ENCODE measurements at regions not wholly inside any gene's neighbourhood (a gene's known extent, or its start where the extent isn't known, plus 50 kb on each side); places are given as distances from the start of the nearest gene placed in this dataset.

DNA sequence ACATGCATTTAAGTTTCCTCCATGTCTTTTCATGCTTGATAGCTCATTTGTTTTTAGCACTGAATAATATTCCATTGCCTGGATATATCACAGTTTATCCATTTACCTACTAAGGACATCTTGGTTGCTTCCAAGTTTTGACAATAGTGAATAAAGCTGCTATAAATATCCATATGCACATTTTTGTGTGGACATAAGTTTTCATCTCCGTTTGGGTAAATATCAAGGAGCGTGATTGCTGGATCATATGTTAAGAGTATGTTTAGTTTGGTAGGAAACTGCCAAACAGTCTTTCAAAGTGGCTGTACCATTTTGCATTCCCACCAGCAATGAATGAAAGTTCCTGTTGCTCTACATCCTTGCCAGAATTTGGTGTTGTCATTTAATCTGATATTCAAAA, 172.5 kb downstream of the DHX15 start:
- TF ChIP-seq JUNB (IDR thresholded peaks at IDR 0.05) (no peak), ZC3H11A (IDR thresholded peaks at IDR 0.05) (no peak), NFE2L2 (conservative IDR thresholded peaks at IDR 0.05; ENCODE audit: low read length) (no peak), FOSL2 (IDR thresholded peaks at IDR 0.05) (no peak), FOSL2 (CRISPR knock-in tag; IDR thresholded peaks at IDR 0.05) (no peak), CHD2 (IDR thresholded peaks at IDR 0.05; ENCODE audit: low read length, partially characterized antibody) (no peak), RFX5 (IDR thresholded peaks at IDR 0.05) (no peak), SREBF2 (IDR thresholded peaks at IDR 0.05) (no peak), POLR2AphosphoS2 (conservative IDR thresholded peaks at IDR 0.05; ENCODE audit: low read length) (no peak), FOSB (CRISPR knock-in tag; IDR thresholded peaks at IDR 0.05) (no peak)
- TF ChIP-seq, protein P1, sequence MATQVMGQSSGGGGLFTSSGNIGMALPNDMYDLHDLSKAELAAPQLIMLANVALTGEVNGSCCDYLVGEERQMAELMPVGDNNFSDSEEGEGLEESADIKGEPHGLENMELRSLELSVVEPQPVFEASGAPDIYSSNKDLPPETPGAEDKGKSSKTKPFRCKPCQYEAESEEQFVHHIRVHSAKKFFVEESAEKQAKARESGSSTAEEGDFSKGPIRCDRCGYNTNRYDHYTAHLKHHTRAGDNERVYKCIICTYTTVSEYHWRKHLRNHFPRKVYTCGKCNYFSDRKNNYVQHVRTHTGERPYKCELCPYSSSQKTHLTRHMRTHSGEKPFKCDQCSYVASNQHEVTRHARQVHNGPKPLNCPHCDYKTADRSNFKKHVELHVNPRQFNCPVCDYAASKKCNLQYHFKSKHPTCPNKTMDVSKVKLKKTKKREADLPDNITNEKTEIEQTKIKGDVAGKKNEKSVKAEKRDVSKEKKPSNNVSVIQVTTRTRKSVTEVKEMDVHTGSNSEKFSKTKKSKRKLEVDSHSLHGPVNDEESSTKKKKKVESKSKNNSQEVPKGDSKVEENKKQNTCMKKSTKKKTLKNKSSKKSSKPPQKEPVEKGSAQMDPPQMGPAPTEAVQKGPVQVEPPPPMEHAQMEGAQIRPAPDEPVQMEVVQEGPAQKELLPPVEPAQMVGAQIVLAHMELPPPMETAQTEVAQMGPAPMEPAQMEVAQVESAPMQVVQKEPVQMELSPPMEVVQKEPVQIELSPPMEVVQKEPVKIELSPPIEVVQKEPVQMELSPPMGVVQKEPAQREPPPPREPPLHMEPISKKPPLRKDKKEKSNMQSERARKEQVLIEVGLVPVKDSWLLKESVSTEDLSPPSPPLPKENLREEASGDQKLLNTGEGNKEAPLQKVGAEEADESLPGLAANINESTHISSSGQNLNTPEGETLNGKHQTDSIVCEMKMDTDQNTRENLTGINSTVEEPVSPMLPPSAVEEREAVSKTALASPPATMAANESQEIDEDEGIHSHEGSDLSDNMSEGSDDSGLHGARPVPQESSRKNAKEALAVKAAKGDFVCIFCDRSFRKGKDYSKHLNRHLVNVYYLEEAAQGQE (IDR thresholded peaks at IDR 0.05): no peak
- TF ChIP-seq, protein P2, sequence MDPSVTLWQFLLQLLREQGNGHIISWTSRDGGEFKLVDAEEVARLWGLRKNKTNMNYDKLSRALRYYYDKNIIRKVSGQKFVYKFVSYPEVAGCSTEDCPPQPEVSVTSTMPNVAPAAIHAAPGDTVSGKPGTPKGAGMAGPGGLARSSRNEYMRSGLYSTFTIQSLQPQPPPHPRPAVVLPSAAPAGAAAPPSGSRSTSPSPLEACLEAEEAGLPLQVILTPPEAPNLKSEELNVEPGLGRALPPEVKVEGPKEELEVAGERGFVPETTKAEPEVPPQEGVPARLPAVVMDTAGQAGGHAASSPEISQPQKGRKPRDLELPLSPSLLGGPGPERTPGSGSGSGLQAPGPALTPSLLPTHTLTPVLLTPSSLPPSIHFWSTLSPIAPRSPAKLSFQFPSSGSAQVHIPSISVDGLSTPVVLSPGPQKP (IDR thresholded peaks at IDR 0.05; ENCODE audit: low read depth, low read length): no peak
- TF ChIP-seq, protein P3, sequence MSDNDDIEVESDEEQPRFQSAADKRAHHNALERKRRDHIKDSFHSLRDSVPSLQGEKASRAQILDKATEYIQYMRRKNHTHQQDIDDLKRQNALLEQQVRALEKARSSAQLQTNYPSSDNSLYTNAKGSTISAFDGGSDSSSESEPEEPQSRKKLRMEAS (IDR thresholded peaks at IDR 0.05): no peak
- TF ChIP-seq, protein P4, sequence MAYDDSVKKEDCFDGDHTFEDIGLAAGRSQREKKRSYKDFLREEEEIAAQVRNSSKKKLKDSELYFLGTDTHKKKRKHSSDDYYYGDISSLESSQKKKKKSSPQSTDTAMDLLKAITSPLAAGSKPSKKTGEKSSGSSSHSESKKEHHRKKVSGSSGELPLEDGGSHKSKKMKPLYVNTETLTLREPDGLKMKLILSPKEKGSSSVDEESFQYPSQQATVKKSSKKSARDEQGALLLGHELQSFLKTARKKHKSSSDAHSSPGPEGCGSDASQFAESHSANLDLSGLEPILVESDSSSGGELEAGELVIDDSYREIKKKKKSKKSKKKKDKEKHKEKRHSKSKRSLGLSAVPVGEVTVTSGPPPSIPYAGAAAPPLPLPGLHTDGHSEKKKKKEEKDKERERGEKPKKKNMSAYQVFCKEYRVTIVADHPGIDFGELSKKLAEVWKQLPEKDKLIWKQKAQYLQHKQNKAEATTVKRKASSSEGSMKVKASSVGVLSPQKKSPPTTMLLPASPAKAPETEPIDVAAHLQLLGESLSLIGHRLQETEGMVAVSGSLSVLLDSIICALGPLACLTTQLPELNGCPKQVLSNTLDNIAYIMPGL (CRISPR knock-in tag; IDR thresholded peaks at IDR 0.05; ENCODE audit: borderline replicate concordance): no peak
- DNase-seq (ENCODE audit: low read depth in 1 of 2, low spot score in 1 of 2): no peak
- H3K4me3 ChIP-seq: no peak overlapping the region
- ATAC-seq: no peak
- FAIRE-seq: no peak
- H3K4me2 ChIP-seq: no peak overlapping the region
- CTCF ChIA-PET: no interaction called here
- WGBS (ENCODE audit: missing lambda C conversion rate): 13% methylated on average over 2 of the region's 2 CpGs
- H3K4me1 ChIP-seq: no peaks in the 10 kb centered on the region
- H3K9me3 ChIP-seq: no peaks in the 10 kb centered on the region
- no peak overlapping the region for H3K27ac ChIP-seq
- POLR2A ChIA-PET: no interaction called here

DNA sequence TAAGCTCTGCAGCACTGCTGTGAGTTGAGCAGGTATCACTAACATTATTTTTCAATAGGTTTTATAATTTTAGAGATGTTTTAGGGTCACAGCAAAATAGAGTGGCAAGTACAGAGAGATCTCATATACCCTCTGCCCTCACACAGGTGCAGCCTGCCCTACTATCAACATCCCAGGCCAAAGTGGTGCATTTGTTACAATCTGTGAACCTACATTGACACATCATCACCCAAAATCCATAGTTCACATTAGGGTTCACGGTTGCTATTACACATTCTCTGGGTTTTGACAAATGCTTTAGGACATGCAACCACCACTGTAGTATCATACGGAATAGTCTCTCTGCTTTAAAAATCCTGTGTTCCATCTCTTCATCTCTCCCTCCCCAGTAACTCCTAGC, 173.1 kb downstream of the DHX15 start:
- DNase-seq (ENCODE audit: low read depth in 1 of 2, low spot score in 1 of 2) (no peak), FAIRE-seq (no peak), ATAC-seq (no peak)
- TF ChIP-seq TFCP2L1 (CRISPR knock-in tag; IDR thresholded peaks at IDR 0.05) (no peak), NR3C1 (IDR thresholded peaks at IDR 0.05) (no peak), MYC (IDR thresholded peaks at IDR 0.05; ENCODE audit: borderline replicate concordance, low read length) (no peak), GATA3 (IDR thresholded peaks at IDR 0.05; ENCODE audit: borderline replicate concordance) (no peak), KDM1A (IDR thresholded peaks at IDR 0.05; ENCODE audit: low read depth) (no peak), NFE2L2 (conservative IDR thresholded peaks at IDR 0.05; ENCODE audit: low read length) (no peak), EHF (CRISPR knock-in tag; IDR thresholded peaks at IDR 0.05) (no peak), HOXB13 (CRISPR knock-in tag; IDR thresholded peaks at IDR 0.05; ENCODE audit: low read depth) (no peak), RNF2 (IDR thresholded peaks at IDR 0.05; ENCODE audit: borderline replicate concordance, low read depth) (no peak), POLR2AphosphoS2 (conservative IDR thresholded peaks at IDR 0.05; ENCODE audit: low read length) (no peak), CHD2 (IDR thresholded peaks at IDR 0.05; ENCODE audit: low read length, partially characterized antibody) (no peak), RCOR1 (IDR thresholded peaks at IDR 0.05; ENCODE audit: low read depth, low read length) (no peak), HOXB5 (CRISPR knock-in tag; IDR thresholded peaks at IDR 0.05) (no peak), FOSB (CRISPR knock-in tag; IDR thresholded peaks at IDR 0.05) (no peak), HEYL (CRISPR knock-in tag; IDR thresholded peaks at IDR 0.05) (no peak), CEBPB (IDR thresholded peaks at IDR 0.05) (no peak), ZSCAN20 (CRISPR knock-in tag; IDR thresholded peaks at IDR 0.05) (no peak), HDAC2 (IDR thresholded peaks at IDR 0.05) (no peak)
- TF ChIP-seq, protein P5, sequence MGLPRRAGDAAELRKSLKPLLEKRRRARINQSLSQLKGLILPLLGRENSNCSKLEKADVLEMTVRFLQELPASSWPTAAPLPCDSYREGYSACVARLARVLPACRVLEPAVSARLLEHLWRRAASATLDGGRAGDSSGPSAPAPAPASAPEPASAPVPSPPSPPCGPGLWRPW (IDR thresholded peaks at IDR 0.05): no peak
- TF ChIP-seq, protein P6, sequence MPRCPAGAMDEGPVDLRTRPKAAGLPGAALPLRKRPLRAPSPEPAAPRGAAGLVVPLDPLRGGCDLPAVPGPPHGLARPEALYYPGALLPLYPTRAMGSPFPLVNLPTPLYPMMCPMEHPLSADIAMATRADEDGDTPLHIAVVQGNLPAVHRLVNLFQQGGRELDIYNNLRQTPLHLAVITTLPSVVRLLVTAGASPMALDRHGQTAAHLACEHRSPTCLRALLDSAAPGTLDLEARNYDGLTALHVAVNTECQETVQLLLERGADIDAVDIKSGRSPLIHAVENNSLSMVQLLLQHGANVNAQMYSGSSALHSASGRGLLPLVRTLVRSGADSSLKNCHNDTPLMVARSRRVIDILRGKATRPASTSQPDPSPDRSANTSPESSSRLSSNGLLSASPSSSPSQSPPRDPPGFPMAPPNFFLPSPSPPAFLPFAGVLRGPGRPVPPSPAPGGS (IDR thresholded peaks at IDR 0.05): no peak
- Histone ChIP-seq H3K4me2 (no peak overlapping the region), H3K27ac (no peak overlapping the region), H3K4me3 (no peak overlapping the region), H3K4me1 (no peaks in the 10 kb centered on the region), H3K9me3 (no peaks in the 10 kb centered on the region)
- ChIA-PET POLR2A (no interaction called here), CTCF (interaction anchor here (1.2 kb wide), 1 partner anchor 9 kb away, joined by 3 read pairs; no protein-coding TSS in a partner anchor)
- 17% methylated on average over 2 of the region's 2 CpGs for WGBS (ENCODE audit: missing lambda C conversion rate)

Data from A549 (cell line).